KG1 (cell line): ENCODE measurements at regions not wholly inside any gene's neighbourhood (a gene's known extent, or its start where the extent isn't known, plus 50 kb on each side); places are given as distances from the start of the nearest gene placed in this dataset.

Source experiments
- DNase-seq: peaks from one replicate; lab custom pipeline; 2025; lab: John Stamatoyannopoulos, UW

- DNase-seq: no peak
Measured at GRCh38 chr5:52409835-52410234, 377.9 kb upstream of the ITGA1 start.

DNA sequence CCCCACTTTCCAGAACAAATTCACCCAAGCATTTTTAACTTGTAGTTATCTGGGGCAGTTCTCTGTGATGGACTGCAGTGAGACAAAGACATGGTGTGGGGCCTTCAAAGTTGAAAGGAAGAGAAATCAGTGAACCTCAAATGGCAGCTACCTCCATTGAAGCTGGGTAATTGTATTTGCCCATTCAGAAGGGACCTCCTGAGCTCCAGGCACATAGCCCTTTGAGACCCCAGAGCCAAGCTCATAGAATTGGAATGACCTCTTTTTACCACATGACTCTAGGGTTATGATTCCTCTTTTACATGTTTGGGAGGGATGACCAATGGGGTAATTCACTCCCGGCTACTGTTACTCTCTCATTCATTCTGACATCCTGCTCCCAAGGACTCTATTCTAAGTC, 368.4 kb upstream of the ITGA1 start:
- DNase-seq: no peak

GRCh38 chr5:52427615-52428014, 360.1 kb upstream of the ITGA1 start:
- no peak for DNase-seq

DNA sequence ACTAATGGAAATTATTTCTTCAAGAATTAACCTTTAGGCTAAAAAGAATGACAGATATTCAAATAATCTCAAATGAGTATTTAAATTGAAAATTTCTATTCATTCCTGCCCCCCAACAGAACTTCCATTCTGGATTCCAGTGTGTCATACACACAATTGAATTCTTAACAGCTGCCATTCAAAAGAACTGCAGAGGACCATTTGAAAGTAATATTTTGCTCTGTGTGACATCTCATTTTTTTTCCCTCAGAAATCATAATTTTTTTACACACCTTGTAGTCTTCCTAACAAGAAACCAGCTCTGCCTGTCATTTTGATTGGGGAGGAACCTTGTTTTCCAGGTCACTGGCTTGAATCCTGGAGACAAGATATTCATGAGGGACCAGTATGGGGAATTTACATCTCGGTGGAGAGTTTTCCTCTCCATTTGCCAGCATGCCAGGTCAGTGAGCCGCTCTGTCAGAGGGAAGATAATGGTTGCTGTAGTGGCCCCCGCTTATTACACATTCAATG, 358.7 kb upstream of the ITGA1 start:
- DNase-seq: no peak

- DNase-seq: no peak
Measured at GRCh38 chr5:52441768-52442167, 345.9 kb upstream of the ITGA1 start.

DNA sequence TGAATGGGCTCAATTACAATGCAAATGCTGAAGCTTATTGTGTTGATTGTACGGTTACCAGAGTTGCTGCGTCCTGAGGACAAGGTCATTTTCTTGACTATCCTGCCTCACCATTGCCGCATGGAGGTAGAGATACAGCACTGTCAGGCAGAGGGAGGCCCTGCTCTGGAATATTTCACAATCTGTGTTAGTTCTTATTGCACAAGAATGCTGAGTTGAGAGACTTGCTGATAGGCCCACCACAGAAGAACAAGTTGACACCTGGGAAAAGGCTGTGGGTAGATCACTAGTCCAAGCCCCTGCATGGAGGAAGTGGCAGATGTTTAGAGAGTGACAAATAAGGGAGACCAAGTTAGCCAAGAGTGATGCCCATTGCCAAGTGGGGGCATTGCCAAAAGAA, 344.5 kb upstream of the ITGA1 start:
- no peak for DNase-seq

GRCh38 chr5:52448111-52448510, 339.6 kb upstream of the ITGA1 start:
- DNase-seq: no peak

DNA sequence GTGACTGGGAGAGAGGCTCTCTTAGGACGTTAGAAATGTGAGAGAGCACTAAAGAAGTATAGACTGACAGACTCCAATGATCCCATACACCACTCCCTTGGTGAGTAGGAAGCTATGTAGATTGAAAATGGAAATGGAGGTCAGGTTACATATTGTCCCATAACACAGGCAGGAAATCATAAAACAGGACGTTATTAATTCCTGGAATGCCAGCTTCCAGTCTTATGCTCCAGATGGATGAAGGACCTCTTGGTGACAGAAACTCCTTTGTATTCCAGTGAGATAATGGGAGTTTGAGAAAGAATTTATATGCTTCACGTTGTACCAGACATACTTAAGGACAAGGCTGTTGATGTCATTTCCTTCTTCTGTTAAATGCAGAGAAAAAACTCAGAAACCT, 338.2 kb upstream of the ITGA1 start:
- no peak for DNase-seq

DNA sequence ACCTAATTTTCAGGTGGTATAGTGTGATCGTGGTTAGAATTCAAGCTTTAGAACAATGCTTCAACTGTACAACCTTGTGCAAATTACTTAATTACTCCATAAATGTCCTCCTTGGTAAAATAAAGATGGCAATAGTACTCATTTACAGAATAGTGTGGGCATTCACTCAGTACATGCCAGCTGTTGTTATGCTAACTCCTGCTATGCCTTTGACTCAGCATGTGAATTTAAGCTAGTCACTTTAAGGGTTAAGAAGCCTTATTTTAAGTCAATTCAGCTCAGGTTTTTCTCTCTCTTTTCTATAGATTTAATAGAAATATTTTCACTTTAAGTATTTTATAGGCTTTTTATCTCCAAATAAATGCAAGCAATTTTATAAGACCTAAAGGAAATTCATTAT, 335.6 kb upstream of the ITGA1 start:
- no peak for DNase-seq

DNA sequence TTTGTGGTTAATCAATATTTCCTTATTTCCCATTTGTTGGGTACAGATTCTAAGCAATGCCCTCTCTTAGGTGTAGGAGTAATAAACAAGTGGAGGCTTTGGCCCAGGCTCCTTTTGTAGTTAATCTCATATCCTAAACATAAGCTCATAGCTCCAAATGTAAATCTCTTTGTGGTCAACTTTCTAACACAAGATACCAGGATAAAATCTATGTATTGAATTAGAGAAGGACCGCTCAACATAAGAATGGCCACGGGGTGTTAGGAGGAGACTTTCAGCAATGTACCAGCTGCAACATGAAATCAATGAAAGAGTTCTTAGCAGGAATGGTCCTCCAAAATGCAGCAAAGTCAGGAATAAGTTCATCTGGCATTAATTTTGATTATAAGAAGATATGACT, 334.5 kb upstream of the ITGA1 start:
- DNase-seq: no peak

GRCh38 chr5:52455920-52456319, 331.8 kb upstream of the ITGA1 start:
- DNase-seq: no peak

DNA sequence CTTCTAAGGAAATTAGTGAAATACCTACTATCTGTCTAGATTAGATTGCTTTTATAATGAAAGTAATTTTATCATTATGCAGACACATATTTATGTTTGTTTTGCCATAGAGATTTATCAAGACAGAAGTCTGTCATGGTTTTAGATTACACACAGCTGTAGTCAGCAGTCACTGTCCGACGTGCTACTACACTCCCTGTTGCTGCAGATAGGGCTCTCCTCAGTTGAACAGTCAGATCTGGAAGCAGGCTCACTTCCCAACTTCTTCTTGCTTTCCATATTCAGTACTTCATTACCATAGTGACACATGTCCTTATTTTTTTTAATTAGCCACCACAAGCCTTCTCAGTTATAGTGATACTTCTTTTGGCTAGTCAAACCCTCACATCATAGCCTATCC, 329.9 kb upstream of the ITGA1 start:
- no peak for DNase-seq

GRCh38 chr5:52466113-52466512, 321.6 kb upstream of the ITGA1 start:
- DNase-seq: no peak

GRCh38 chr5:52466749-52467520, 320.8 kb upstream of the ITGA1 start:
- no peak for DNase-seq

DNA sequence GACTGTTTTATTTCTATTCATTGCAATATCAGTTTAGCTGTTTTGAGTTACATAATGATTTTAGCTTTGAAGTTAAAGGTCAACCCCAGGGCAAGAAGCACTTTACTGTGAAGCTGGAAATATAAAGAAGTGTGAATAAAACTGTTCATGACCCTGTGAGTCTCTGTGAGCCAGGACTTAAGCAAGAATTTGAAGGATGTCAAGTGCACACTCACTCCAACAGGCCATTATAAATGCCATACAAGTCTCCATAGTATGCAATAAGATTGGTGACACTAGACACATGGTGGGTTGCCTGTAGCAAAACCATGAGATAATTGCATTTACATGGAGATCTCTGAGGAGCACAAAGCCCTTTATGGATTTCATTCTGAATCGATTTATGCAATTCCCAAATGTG, 318.7 kb upstream of the ITGA1 start:
- no peak for DNase-seq

GRCh38 chr5:52469420-52469819, 318.3 kb upstream of the ITGA1 start:
- DNase-seq: no peak

DNA sequence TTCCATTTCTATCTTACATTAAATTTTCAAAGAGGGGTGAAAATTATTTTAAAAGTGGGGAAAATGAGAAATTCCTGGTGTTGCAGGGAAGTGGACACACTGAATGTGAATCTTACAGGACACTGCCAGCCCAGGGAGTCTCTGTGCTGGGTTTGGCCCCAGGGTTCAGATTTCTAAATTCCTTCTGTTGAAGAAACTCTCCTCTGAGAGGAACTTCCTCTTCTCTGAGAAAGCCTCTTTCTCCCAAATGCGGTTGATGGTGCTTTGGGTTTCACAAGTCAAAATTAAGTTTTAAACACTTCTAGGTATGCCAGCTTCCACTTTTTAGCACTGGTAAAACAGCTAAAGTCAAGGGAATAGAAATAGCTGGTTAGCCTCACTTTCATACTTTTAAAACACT, 317.9 kb upstream of the ITGA1 start:
- DNase-seq: no peak

- DNase-seq: no peak
Measured at GRCh38 chr5:52476346-52476745, 311.4 kb upstream of the ITGA1 start.

DNA sequence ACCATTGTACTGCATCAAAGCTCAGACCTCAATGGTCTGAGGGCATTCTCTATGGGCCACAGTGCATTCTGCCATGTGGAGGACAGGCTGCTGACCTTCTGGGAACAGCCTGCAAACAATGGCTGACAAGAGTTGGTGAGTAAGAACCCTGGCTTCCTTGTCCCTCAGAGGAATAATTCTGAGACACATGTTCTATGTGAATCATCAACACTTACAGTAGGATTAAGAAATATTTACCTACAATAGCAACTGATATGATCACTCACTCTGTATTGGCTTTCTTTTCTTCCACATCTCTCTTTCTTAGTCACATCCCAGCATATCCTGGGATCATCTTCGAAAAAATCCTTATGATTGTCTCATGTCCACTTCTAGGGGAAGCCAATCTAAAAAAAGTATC, 306.5 kb upstream of the ITGA1 start:
- no peak for DNase-seq

DNA sequence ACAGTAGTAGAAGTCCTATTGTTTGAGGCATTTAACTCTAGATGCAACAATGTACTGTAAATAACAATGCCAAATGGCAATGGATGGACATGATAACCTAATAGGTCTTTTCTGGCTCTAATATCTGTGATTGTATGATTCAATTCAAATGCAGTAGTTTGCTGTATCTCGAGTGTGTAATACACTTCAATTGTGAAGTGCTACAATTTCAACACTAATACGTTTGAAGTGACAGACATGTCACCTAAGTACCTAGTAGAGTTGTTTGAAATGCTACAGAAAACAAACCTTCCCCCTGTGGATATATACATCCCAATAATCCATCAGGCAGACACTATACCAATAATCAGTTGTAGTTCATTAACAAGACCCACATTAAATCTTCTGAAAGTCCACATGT, 305.9 kb upstream of the ITGA1 start:
- no peak for DNase-seq

DNA sequence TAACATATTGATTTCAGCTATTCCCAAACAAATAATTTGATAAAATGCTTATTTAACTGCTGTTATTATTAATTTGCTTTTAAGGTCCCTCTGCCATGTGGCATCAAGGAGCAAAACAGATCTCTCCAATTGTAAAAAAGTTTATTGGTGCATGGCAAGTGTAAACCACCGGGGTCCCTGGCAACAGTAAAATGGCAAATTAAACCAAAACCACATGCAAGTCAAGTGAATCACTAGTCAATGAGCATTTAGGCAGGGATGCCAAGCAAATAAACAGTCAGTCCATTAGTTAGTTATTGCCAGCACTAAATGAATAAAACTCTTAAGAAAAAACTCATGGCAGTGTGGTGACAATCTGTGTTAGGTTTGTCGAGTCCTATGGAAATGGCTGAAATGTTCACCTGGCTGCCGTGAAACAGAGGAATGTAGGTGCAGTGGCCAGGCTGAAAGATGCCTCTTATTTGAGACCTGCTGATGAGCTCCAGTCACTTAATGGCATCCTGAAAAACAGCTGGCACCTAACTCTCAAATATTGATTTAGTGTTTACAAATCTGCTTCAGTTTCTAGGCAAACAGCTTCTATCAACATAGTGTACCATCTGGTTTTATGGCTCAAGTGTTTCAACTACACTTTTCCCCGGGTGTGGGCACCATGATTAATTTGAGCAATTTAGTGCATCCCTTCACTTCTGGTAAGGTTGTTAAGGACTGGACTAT, 296.5 kb upstream of the ITGA1 start:
- DNase-seq: no peak

DNA sequence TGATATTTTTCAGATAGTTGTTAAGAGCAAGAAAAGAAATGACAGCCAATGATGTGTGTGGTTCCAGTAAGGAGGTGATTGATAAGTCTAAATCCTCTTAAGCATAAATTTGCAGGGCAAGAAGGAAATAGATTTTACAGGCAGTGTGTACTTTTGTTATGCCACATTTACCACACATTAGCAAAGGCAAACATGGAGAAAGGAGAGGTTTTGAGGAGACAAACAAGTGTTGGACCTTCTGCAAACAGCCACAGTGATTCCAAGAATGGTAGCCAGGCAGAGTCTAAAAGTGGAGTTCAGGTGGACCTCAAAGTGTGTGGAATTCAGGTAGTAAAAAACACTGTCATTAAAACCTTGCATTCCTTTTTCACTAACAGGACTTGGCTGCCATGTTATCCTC, 295.9 kb upstream of the ITGA1 start:
- no peak for DNase-seq

DNA sequence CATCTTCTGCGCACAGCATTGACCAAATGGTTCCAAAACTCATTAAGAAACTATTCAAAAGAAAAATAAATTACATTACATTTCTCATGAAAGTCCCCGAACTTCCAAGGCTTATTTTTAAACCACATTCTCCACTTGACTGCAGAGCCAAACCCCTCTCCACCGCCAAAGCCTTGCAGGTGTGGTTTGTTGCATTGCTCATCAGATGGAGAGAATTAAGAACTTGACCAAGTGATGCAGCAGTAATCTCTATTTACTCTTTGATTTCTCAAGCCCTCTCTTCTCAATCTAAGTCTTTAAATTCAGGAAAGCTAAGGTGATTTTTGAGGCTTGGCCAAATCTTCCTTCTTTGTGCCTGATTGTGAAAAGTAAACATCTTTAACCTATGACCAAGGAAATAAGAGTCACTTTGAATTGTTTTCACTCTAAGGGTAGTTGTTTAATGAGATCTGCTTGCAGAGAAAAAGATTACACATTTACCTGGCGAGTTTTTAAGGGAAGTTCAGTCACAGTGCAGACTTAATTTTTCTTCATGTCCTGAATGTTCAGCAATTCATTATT, 290.5 kb upstream of the ITGA1 start:
- no peak for DNase-seq
